Activated CD4-positive, alpha-beta T cell treated with anti-CD3 and anti-CD28 coated beads for 1 hour (primary cell): ENCODE measurements at regions not wholly inside any gene's neighbourhood (a gene's known extent, or its start where the extent isn't known, plus 50 kb on each side); places are given as distances from the start of the nearest gene placed in this dataset.
"Not testable (repeated sequence)": the region's sequence is repeated elsewhere in the genome, so short reads cannot be mapped to it uniquely, and the experiment has no call there.

Experiments
- DNase-seq: peaks from one replicate; pipeline ENCODE4 v3.0.0-alpha.2; 2020

DNA sequence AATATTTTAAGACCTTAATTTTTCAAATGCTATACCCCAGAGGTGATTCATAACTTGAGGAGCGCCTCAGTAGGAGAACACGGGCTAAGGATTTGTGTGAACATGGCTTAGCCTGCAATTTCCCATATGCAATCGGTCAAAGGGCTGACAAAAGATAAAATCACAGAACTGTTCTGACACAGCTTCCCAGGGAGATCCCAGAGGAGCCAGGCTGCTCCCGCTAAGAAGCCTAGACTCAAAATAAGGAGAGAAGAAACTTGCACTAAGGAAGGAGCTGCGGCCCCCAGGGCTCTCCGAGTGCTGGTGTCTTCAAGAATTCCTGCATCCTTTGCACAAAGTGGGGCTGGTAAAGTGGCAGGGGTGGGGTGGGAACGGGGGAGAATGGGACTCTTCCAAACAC lies 106.3 kb upstream of the DLG1 start:
- no peak for DNase-seq

- DNase-seq = no peak
Observed at GRCh38 chr3:197404030-197404429, 105.6 kb upstream of the DLG1 start.

DNA sequence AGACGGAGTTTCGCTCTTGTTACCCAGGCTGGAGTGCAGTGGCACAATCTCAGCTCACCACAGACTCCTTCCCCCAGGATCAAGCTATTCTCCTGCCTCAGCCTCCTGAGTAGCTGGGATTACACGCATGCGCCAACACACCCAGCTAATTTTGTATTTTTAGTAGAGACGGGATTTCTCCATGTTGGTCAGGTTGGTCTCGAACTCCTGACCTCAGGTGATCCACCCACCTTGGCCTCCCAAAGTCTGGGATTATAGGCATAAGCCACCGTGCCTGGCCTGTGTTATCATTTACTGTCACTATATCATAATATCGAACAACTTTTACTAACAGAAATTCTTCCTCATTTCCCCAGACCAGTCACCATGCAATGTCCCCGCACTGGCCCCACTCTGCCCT lies 104.0 kb upstream of the DLG1 start:
- not testable (repeated sequence) for DNase-seq

GRCh38 chr3:197399486-197399885 lies 101.1 kb upstream of the DLG1 start:
- no peak for DNase-seq

GRCh38 chr3:197398286-197398878 lies 100.0 kb upstream of the DLG1 start:
- DNase-seq = no peak

DNA sequence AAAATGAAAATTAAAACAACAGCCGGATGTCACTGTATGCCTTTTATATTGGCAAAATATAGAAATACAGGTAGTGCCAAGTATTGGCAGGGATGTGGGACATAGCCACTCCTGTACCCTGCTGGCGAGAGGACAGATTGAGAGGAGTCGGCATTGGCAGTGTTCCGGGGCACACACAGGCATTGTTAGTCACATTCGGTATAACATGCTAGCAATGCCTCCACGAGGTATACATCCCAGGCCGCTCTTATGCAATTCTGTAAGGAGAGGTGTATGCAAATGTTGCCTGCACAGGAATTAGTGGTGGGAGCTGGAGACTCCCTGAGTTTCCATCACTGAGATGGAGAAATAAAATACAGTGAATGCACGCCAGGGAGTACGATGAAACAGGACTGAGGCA lies 99.4 kb upstream of the DLG1 start:
- DNase-seq = no peak

DNA sequence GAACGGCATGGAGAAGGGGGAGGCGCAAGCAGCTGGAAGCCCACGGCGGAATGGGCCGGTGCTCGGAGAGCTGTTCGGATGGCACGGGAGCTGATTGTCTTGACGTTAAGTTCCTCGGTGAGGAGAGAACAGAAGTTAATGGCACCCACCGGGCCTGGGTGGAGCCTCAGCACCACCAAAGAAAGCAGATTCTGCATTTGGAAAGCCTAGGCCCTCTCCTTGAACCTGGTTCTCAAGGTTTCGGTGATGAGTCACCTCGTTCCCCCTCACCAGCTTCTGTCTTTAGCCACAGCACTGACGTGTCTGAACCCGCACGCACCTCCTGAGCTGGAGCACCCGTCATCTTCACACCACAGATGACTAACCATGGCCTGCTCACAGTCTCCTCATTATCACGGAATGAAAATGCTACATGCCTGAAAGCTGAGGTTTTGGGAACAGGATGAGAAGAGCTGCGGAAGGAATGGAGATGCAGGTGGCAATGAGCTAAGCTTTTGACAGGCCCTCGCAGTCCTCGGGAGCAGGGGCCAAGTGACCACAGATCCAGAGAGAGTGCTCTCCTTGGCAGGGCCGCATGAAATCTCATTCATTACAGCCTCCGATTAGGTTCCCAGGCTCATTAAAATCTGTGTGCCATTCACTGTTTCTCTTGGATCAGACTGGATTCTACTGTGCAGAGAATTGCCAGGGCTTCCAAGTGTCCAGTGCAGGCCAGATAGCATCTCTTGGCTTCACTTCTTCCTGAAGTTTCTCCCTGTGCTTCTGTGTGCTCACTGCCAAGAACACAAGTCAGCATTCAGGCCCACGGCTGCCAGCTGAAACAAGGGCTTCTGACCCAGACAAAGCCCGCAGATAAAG lies 96.3 kb upstream of the DLG1 start:
- no peak for DNase-seq

DNA sequence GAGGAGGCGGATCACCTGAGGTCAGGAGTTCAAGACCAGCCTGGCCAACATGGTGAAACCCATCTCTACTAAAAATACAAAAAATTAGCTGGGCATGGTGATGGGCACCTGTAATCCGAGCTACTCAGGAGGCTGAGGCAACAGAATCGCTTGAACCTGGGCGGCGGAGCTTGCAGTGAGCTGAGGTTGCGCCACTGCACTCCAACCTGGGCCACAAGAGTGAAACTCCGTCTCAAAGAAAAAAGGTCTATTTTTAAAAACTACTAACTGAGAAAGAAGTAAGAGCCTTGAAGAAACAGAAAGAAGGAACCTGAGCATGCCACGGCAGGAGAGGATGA lies 95.7 kb upstream of the DLG1 start:
- not testable (repeated sequence) for DNase-seq

DNA sequence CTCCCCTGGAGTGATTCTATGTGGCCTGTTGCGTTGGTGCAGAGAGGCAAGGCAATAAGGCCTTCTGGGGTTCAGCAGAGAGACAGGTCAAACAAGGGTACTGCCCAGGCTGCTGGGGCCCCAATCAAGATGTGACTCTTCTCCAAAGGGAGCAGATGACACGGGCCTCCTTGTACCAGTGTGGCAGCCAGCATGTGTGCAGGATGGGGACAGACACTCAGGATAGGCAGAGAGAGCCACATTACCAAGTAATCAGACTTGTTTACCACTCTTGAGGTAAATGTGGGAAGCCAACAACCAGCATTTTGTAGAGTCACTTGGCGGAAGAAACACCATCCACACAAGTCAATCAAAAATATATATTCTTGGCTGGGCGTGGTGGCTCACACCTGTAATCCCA lies 95.3 kb upstream of the DLG1 start:
- no peak for DNase-seq

DNA sequence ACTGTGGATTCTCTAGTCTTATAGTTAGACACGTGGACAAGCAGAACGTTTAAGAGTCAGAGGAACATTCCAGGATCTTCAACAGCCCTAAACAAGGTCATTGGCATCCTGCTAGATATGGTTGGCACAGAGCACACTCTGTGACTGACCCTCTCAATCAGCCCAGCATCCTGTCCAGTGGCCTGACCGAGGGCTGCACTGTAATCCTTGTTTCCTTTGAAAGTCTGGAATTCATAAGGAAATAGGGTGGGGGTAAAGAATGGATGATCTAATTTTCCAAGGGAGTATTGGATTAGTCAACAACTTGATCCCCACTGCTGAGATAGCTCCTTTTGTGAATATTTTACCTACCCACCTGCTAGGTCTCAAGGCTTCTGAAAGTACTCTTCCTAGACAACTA lies 94.5 kb upstream of the DLG1 start:
- no peak for DNase-seq

- no peak for DNase-seq
Observed at GRCh38 chr3:197381371-197381770, 83.0 kb upstream of the DLG1 start.

DNA sequence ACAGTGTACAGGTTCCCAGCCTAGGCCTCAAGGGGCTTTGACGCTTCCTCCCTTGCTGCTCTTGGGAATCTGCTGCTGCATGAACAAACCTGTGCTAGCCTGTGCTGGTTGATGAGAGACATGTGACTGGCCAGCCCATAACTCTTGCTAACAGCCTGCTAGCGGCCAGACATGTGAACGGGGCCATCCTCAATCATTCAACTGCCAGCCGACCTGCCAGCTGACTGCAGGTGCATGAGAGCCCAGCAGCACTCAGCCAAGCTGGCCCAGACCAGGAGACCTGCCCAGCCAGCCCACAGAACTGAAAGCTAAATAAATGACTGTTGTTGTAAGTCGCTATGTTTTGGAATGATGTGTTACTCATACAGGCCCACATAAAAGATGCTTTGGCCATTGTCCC lies 82.4 kb upstream of the DLG1 start:
- no peak for DNase-seq

- DNase-seq = no peak
Observed at GRCh38 chr3:197378985-197379718, 80.7 kb upstream of the DLG1 start.

GRCh38 chr3:197376735-197377555 lies 78.5 kb upstream of the DLG1 start:
- no peak for DNase-seq

GRCh38 chr3:197376020-197376419 lies 77.6 kb upstream of the DLG1 start:
- DNase-seq = no peak

- DNase-seq = no peak
Observed at GRCh38 chr3:197375001-197375441, 76.6 kb upstream of the DLG1 start.

GRCh38 chr3:197373096-197373495 lies 74.7 kb upstream of the DLG1 start:
- no peak for DNase-seq

DNA sequence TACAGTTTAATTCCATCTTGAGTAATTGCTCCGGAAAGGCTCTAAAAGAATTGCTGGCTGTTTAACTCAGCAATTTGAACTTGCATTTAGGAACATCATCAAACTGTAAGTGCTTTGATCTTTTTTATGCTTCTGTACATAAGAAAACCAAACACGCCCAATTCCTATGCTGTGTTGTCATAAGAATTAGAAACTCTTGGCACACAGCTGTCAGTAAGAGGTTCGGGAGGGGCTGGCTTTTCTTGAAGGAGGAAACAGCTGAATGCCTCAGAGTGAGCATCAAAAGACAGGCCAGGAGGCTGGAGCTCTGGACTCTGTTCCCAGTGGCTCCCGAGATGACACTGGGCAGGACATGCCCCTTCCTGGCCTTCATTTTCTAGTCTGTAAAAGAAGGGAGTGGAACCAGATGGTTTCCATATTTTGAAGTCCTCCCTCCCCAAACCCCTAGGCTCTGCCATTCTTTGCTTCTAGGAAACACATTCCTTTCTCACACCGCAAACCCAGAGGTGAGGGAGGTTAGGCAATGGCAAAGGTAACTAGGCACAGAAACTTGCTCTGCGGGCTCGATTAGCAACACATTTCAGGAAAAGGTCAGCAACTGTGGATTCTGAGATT lies 73.7 kb upstream of the DLG1 start:
- no peak for DNase-seq

DNA sequence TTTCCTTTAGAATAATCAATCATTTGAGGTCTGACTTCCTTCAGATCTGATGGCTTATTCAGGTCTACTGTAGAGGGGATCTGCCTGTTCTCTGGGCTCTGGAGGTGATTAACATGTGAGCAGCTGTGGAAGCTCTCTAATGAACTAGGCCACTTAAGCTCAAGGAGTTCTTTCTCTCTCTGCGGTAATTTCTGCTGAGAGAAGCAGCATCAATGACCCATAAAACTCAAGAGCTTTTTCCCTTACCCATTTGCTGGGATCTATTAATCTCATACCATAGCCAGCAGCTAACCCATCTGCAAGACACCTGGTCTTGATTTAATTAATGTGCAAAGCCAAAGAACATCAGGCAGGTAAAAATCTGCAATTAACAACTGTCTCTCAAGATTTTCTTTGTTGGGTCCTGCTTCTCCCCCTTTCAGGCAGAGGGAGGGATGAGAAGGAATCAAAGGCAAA lies 73.2 kb upstream of the DLG1 start:
- DNase-seq = no peak

- DNase-seq = no peak
Observed at GRCh38 chr3:197369545-197369944, 71.1 kb upstream of the DLG1 start.

- no peak for DNase-seq
Observed at GRCh38 chr3:197368821-197369220, 70.4 kb upstream of the DLG1 start.

DNA sequence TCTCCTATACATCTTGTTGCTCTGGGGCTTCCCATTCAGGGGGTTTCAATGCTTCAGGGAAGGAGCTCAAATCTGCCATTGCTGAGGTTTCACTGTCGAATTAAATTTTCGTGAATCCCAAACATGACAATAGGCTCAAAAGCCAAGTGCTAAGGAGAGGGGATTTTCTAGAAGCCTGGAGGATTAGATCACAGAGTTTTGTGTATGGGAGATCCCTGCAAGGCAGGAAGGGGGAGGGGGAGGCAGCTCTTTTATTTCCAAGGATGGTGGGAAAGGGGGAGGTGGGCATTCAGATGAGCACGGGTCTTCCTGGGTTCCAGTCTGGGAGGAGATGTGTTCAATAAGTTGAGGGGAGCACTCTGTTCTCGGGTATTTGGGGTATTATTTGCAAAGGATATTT lies 69.9 kb upstream of the DLG1 start:
- no peak for DNase-seq
